ENCODE measurements at regions not wholly inside any gene's neighbourhood (a gene's known extent, or its start where the extent isn't known, plus 50 kb on each side); places are given as distances from the start of the nearest gene placed in this dataset.

- no peak for DNase-seq (ENCODE audit: low read depth, low spot score)
- no peak overlapping the region for H3K4me3 ChIP-seq (ENCODE audit: low read depth, low read length)
- CTCF ChIA-PET: interaction anchor here (1.3 kb wide), 1 partner anchor 200 kb away, joined by 3 read pairs; no protein-coding TSS in a partner anchor
- TF ChIP-seq CTCF (IDR thresholded peaks at IDR 0.05; ENCODE audit: insufficient read depth, low read length, missing control alignments): no peak
- POLR2A ChIA-PET: no interaction called here
Observed at GRCh38 chrX:69028006-69028760, 137.1 kb downstream of the PJA1 start.

- H3K4me3 ChIP-seq (ENCODE audit: low read depth, low read length): no peak overlapping the region
- ChIA-PET POLR2A (no interaction called here), CTCF (interaction anchor here (1.3 kb wide), 1 partner anchor 200 kb away, joined by 3 read pairs; no protein-coding TSS in a partner anchor)
- DNase-seq (ENCODE audit: low read depth, low spot score): no peak
- TF ChIP-seq CTCF (IDR thresholded peaks at IDR 0.05; ENCODE audit: insufficient read depth, low read length, missing control alignments): no peak
Observed at GRCh38 chrX:69027181-69028005, 137.9 kb downstream of the PJA1 start.

GRCh38 chrX:69025802-69026301 is 139.4 kb downstream of the PJA1 start:
- no peak for TF ChIP-seq CTCF (IDR thresholded peaks at IDR 0.05; ENCODE audit: insufficient read depth, low read length, missing control alignments)
- DNase-seq (ENCODE audit: low read depth, low spot score): no peak
- CTCF ChIA-PET: interaction anchor here (1.5 kb wide), 1 partner anchor 198 kb away, joined by 5 read pairs; the partner anchor contains the start of gene EFNB1
- POLR2A ChIA-PET: no interaction called here
- no peak overlapping the region for H3K4me3 ChIP-seq (ENCODE audit: low read depth, low read length)

- no peak for TF ChIP-seq CTCF (IDR thresholded peaks at IDR 0.05; ENCODE audit: insufficient read depth, low read length, missing control alignments)
- DNase-seq (ENCODE audit: low read depth, low spot score): no peak
- no peak overlapping the region for H3K4me3 ChIP-seq (ENCODE audit: low read depth, low read length)
- ChIA-PET POLR2A (no interaction called here), CTCF (interaction anchor here (1.5 kb wide), 1 partner anchor 197 kb away, joined by 5 read pairs; the partner anchor contains the start of gene EFNB1)
Observed at GRCh38 chrX:69024931-69025330, 140.3 kb downstream of the PJA1 start.

- no peak for DNase-seq (ENCODE audit: low read depth, low spot score)
- ChIA-PET CTCF (no interaction called here), POLR2A (no interaction called here)
- H3K4me3 ChIP-seq (ENCODE audit: low read depth, low read length): no peak overlapping the region
- TF ChIP-seq CTCF (IDR thresholded peaks at IDR 0.05; ENCODE audit: insufficient read depth, low read length, missing control alignments): no peak
Observed at GRCh38 chrX:69024161-69024736, 141.0 kb downstream of the PJA1 start.

Data from AG04449 (cell line).